Stimulated activated CD4-positive, alpha-beta T cell treated with anti-CD3 and anti-CD28 coated beads, Interleukin-12 subunit alpha, Interleukin-12 subunit beta, amount 100 ng/mL, for 24 hours (primary cell): ENCODE measurements at regions not wholly inside any gene's neighbourhood (a gene's known extent, or its start where the extent isn't known, plus 50 kb on each side); places are given as distances from the start of the nearest gene placed in this dataset.

ENCODE experiments used
- DNase-seq, 2 experiments: peaks; one replicate each; pipeline ENCODE4 v3.0.0-alpha.2; 2020; ENCODE audit warnings: low read depth in 2 of 2

GRCh38 chr13:107252428-107252827 is 684.5 kb upstream of the ARGLU1 start:
- no peak for DNase-seq

GRCh38 chr13:107252021-107252420 is 684.1 kb upstream of the ARGLU1 start:
- no peak for DNase-seq

GRCh38 chr13:107251341-107251740 is 683.4 kb upstream of the ARGLU1 start:
- no peak for DNase-seq

- DNase-seq = no peak
Observed at GRCh38 chr13:107250628-107251027, 682.7 kb upstream of the ARGLU1 start.

GRCh38 chr13:107244241-107244640 is 676.3 kb upstream of the ARGLU1 start:
- no peak for DNase-seq

GRCh38 chr13:107242138-107242537 is 674.2 kb upstream of the ARGLU1 start:
- DNase-seq = no peak

- DNase-seq = no peak
Observed at GRCh38 chr13:107241381-107241780, 673.4 kb upstream of the ARGLU1 start.

GRCh38 chr13:107239213-107239612 is 671.3 kb upstream of the ARGLU1 start:
- DNase-seq = no peak

GRCh38 chr13:107238262-107238981 is 670.5 kb upstream of the ARGLU1 start:
- DNase-seq = no peak

GRCh38 chr13:107234319-107235073 is 666.6 kb upstream of the ARGLU1 start:
- DNase-seq = no peak

- DNase-seq = no peak
Observed at GRCh38 chr13:107233541-107233940, 665.6 kb upstream of the ARGLU1 start.

- no peak for DNase-seq
Observed at GRCh38 chr13:107231944-107232343, 664.0 kb upstream of the ARGLU1 start.

GRCh38 chr13:107223867-107224266 is 655.9 kb upstream of the ARGLU1 start:
- no peak for DNase-seq

- DNase-seq = no peak
Observed at GRCh38 chr13:107222597-107222996, 654.7 kb upstream of the ARGLU1 start.

- no peak for DNase-seq
Observed at GRCh38 chr13:107220245-107220644, 652.3 kb upstream of the ARGLU1 start.

- no peak for DNase-seq
Observed at GRCh38 chr13:107217251-107217650, 649.3 kb upstream of the ARGLU1 start.

GRCh38 chr13:107216046-107216755 is 648.3 kb upstream of the ARGLU1 start:
- no peak for DNase-seq

- DNase-seq = peak in 1 of 2 experiments; percentile 40
Observed at GRCh38 chr13:107211073-107211472, 643.1 kb upstream of the ARGLU1 start.

- no peak for DNase-seq
Observed at GRCh38 chr13:107210723-107211030, 642.7 kb upstream of the ARGLU1 start.

GRCh38 chr13:107209824-107210722 is 642.1 kb upstream of the ARGLU1 start:
- DNase-seq = no peak

- no peak for DNase-seq
Observed at GRCh38 chr13:107208889-107209288, 641.0 kb upstream of the ARGLU1 start.
